ENCODE measurements at regions not wholly inside any gene's neighbourhood (a gene's known extent, or its start where the extent isn't known, plus 50 kb on each side); places are given as distances from the start of the nearest gene placed in this dataset.

- no peaks in the 10 kb centered on the region for H3K4me1 ChIP-seq (ENCODE audit: control insufficient read depth in 1 of 2, insufficient read depth in 2 of 2, low read length in 2 of 2)
- 89 to 90% methylated on average over 5 of the region's 5 CpGs for WGBS, 2 donors
- intact Hi-C loops (cut with DNase I), result no loop called here
These were observed 168.6 kb downstream of the FAT3 start for GRCh38 chr11:92393218-92393617.

GRCh38 chr11:92396133-92396532 lies 171.5 kb downstream of the FAT3 start:
- no peak for ATAC-seq (ENCODE audit: low FRiP score)
- H3K9me3 ChIP-seq (ENCODE audit: control insufficient read depth, low read length), result no peaks in the 10 kb centered on the region
- peaks cover 0 to 2% of the 10 kb centered on the region in 2 donors for H3K4me1 ChIP-seq (ENCODE audit: control insufficient read depth in 1 of 2, insufficient read depth in 2 of 2, low read length in 2 of 2)
- peaks cover 0 to 1% of the 10 kb centered on the region in 2 donors for H3K27me3 ChIP-seq (ENCODE audit: control insufficient read depth in 1 of 2, insufficient read depth in 2 of 2, low read length in 1 of 2)
- H3K4me3 ChIP-seq (ENCODE audit: low read length in 2 of 2), result no peak overlapping the region
- intact Hi-C loops (cut with DNase I), result no loop called here
- DNase-seq, result no peak
- H3K27ac ChIP-seq (ENCODE audit: low read depth in 1 of 2, low read length in 2 of 2), result no peak overlapping the region
- 93 to 97% methylated on average over 1 of the region's 1 CpG for WGBS, 2 donors
- no peaks in the 10 kb centered on the region for H3K36me3 ChIP-seq (ENCODE audit: control insufficient read depth in 1 of 2, insufficient read depth in 2 of 2, low read length in 1 of 2)

More at GRCh38 chr11:92393218-92393617, 168.6 kb downstream of the FAT3 start:
- peaks cover 0 to 1% of the 10 kb centered on the region in 2 donors for H3K27me3 ChIP-seq (ENCODE audit: control insufficient read depth in 1 of 2, insufficient read depth in 2 of 2, low read length in 1 of 2)
- no peaks in the 10 kb centered on the region for H3K36me3 ChIP-seq (ENCODE audit: control insufficient read depth in 1 of 2, insufficient read depth in 2 of 2, low read length in 1 of 2)
- H3K27ac ChIP-seq (ENCODE audit: low read depth in 1 of 2, low read length in 2 of 2), result no peak overlapping the region
- ATAC-seq (ENCODE audit: low FRiP score) (no peak), DNase-seq (no peak)
- H3K4me3 ChIP-seq (ENCODE audit: low read length in 2 of 2), result no peak overlapping the region
- H3K9me3 ChIP-seq (ENCODE audit: control insufficient read depth, low read length), result no peaks in the 10 kb centered on the region

- Histone ChIP-seq H3K4me3 (ENCODE audit: low read length in 2 of 2) (no peak overlapping the region), H3K9me3 (ENCODE audit: control insufficient read depth, low read length) (no peaks in the 10 kb centered on the region), H3K27ac (ENCODE audit: low read depth in 1 of 2, low read length in 2 of 2) (no peak overlapping the region), H3K27me3 (ENCODE audit: control insufficient read depth in 1 of 2, insufficient read depth in 2 of 2, low read length in 1 of 2) (peaks cover 0 to 1% of the 10 kb centered on the region in 2 donors), H3K36me3 (ENCODE audit: control insufficient read depth in 1 of 2, insufficient read depth in 2 of 2, low read length in 1 of 2) (no peaks in the 10 kb centered on the region), H3K4me1 (ENCODE audit: control insufficient read depth in 1 of 2, insufficient read depth in 2 of 2, low read length in 2 of 2) (peaks cover 0 to 2% of the 10 kb centered on the region in 2 donors)
- WGBS, 2 donors, result 93 to 94% methylated on average over 9 of the region's 9 CpGs
- ATAC-seq (ENCODE audit: low FRiP score) (no peak), DNase-seq (no peak)
- intact Hi-C loops (cut with DNase I), result no loop called here
These were observed 172.7 kb downstream of the FAT3 start for GRCh38 chr11:92397221-92397755.

GRCh38 chr11:92399705-92400104 lies 175.1 kb downstream of the FAT3 start:
- WGBS, 2 donors, result 79 to 85% methylated on average over 3 of the region's 3 CpGs
- Histone ChIP-seq H3K4me3 (ENCODE audit: low read length in 2 of 2) (no peak overlapping the region), H3K27ac (ENCODE audit: low read depth in 1 of 2, low read length in 2 of 2) (no peak overlapping the region), H3K36me3 (ENCODE audit: control insufficient read depth in 1 of 2, insufficient read depth in 2 of 2, low read length in 1 of 2) (no peaks in the 10 kb centered on the region), H3K4me1 (ENCODE audit: control insufficient read depth in 1 of 2, insufficient read depth in 2 of 2, low read length in 2 of 2) (peaks cover 0 to 2% of the 10 kb centered on the region in 2 donors), H3K27me3 (ENCODE audit: control insufficient read depth in 1 of 2, insufficient read depth in 2 of 2, low read length in 1 of 2) (peaks cover 0 to 1% of the 10 kb centered on the region in 2 donors), H3K9me3 (ENCODE audit: control insufficient read depth, low read length) (no peaks in the 10 kb centered on the region)
- intact Hi-C loops (cut with DNase I), result no loop called here
- ATAC-seq (ENCODE audit: low FRiP score) (no peak), DNase-seq (no peak)

- Histone ChIP-seq H3K36me3 (ENCODE audit: control insufficient read depth in 1 of 2, insufficient read depth in 2 of 2, low read length in 1 of 2) (no peaks in the 10 kb centered on the region), H3K27me3 (ENCODE audit: control insufficient read depth in 1 of 2, insufficient read depth in 2 of 2, low read length in 1 of 2) (peaks cover 0 to 1% of the 10 kb centered on the region in 2 donors), H3K27ac (ENCODE audit: low read depth in 1 of 2, low read length in 2 of 2) (no peak overlapping the region), H3K4me1 (ENCODE audit: control insufficient read depth in 1 of 2, insufficient read depth in 2 of 2, low read length in 2 of 2) (peaks cover 0 to 2% of the 10 kb centered on the region in 2 donors), H3K9me3 (ENCODE audit: control insufficient read depth, low read length) (no peaks in the 10 kb centered on the region), H3K4me3 (ENCODE audit: low read length in 2 of 2) (no peak overlapping the region)
- intact Hi-C loops (cut with DNase I), result no loop called here
- ATAC-seq (ENCODE audit: low FRiP score) (no peak), DNase-seq (no peak)
These were observed 176.9 kb downstream of the FAT3 start for GRCh38 chr11:92401520-92401919.

DNA sequence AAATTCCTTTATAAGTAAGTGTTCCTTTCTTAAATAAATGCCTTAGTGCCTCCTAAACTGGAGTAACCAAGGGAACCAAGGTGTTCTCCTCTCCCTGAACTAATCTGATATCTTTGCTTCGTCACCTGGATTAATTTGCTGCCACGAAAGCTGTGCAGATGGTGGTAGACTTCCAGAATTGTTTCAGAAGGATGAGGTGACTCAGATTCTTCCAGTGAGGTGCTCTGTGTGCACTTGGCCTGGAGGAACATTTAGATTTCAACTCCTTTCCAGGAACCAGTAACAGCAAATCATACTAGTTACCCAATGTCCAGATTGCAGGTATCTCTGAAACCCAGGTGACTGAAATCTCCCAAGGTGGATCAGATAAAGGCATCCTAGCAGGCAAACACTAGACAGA lies 181.9 kb downstream of the FAT3 start:
- no peak overlapping the region for H3K27ac ChIP-seq (ENCODE audit: low read depth in 1 of 2, low read length in 2 of 2)
- no peak overlapping the region for H3K4me3 ChIP-seq (ENCODE audit: low read length in 2 of 2)
- H3K4me1 ChIP-seq (ENCODE audit: control insufficient read depth in 1 of 2, insufficient read depth in 2 of 2, low read length in 2 of 2), result no peaks in the 10 kb centered on the region
- H3K9me3 ChIP-seq (ENCODE audit: control insufficient read depth, low read length), result no peaks in the 10 kb centered on the region
- WGBS, 2 donors, result 54 to 60% methylated on average over 2 of the region's 2 CpGs
- intact Hi-C loops (cut with DNase I), result no loop called here
- H3K36me3 ChIP-seq (ENCODE audit: control insufficient read depth in 1 of 2, insufficient read depth in 2 of 2, low read length in 1 of 2), result no peaks in the 10 kb centered on the region
- ATAC-seq (ENCODE audit: low FRiP score) (no peak), DNase-seq (no peak)
- no peaks in the 10 kb centered on the region for H3K27me3 ChIP-seq (ENCODE audit: control insufficient read depth in 1 of 2, insufficient read depth in 2 of 2, low read length in 1 of 2)

GRCh38 chr11:92409355-92409754 lies 184.7 kb downstream of the FAT3 start:
- no peaks in the 10 kb centered on the region for H3K4me1 ChIP-seq (ENCODE audit: control insufficient read depth in 1 of 2, insufficient read depth in 2 of 2, low read length in 2 of 2)
- DNase-seq (no peak), ATAC-seq (ENCODE audit: low FRiP score) (no peak)
- H3K27me3 ChIP-seq (ENCODE audit: control insufficient read depth in 1 of 2, insufficient read depth in 2 of 2, low read length in 1 of 2), result no peaks in the 10 kb centered on the region
- no peak overlapping the region for H3K4me3 ChIP-seq (ENCODE audit: low read length in 2 of 2)
- intact Hi-C loops (cut with DNase I), result no loop called here
- no peak overlapping the region for H3K27ac ChIP-seq (ENCODE audit: low read depth in 1 of 2, low read length in 2 of 2)
- H3K36me3 ChIP-seq (ENCODE audit: control insufficient read depth in 1 of 2, insufficient read depth in 2 of 2, low read length in 1 of 2), result no peaks in the 10 kb centered on the region
- 79 to 92% methylated on average over 3 of the region's 3 CpGs for WGBS, 2 donors
- no peaks in the 10 kb centered on the region for H3K9me3 ChIP-seq (ENCODE audit: control insufficient read depth, low read length)

DNA sequence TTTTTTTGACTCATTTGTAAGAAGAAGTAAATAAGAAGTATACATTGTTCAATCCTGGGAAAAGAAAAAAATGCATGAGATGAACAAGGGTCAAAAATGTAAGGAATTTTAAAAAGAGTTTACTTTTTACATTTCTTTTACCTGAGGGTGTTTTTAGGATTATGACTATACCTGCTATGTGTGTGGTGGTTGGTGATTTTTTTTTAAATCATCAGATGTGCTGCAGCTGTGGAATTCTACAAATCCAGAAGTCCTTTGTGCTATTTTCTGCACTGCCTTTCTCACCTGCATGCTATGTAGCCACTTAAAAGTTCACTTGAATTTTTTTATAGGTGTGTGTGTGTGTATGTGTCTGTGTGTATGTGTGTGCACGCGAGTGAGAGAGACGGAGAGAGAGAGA lies 185.3 kb downstream of the FAT3 start:
- H3K27ac ChIP-seq (ENCODE audit: low read depth in 1 of 2, low read length in 2 of 2), result no peak overlapping the region
- 93 to 95% methylated on average over 3 of the region's 3 CpGs for WGBS, 2 donors
- no peaks in the 10 kb centered on the region for H3K27me3 ChIP-seq (ENCODE audit: control insufficient read depth in 1 of 2, insufficient read depth in 2 of 2, low read length in 1 of 2)
- H3K9me3 ChIP-seq (ENCODE audit: control insufficient read depth, low read length), result no peaks in the 10 kb centered on the region
- H3K4me1 ChIP-seq (ENCODE audit: control insufficient read depth in 1 of 2, insufficient read depth in 2 of 2, low read length in 2 of 2), result no peaks in the 10 kb centered on the region
- intact Hi-C loops (cut with DNase I), result loop anchor here in 1 of 2 donors (10.0 kb wide), 1 partner anchor 185 kb away; the partner anchor contains the start of gene FAT3
- ATAC-seq (ENCODE audit: low FRiP score) (no peak), DNase-seq (no peak)
- no peaks in the 10 kb centered on the region for H3K36me3 ChIP-seq (ENCODE audit: control insufficient read depth in 1 of 2, insufficient read depth in 2 of 2, low read length in 1 of 2)
- no peak overlapping the region for H3K4me3 ChIP-seq (ENCODE audit: low read length in 2 of 2)

DNA sequence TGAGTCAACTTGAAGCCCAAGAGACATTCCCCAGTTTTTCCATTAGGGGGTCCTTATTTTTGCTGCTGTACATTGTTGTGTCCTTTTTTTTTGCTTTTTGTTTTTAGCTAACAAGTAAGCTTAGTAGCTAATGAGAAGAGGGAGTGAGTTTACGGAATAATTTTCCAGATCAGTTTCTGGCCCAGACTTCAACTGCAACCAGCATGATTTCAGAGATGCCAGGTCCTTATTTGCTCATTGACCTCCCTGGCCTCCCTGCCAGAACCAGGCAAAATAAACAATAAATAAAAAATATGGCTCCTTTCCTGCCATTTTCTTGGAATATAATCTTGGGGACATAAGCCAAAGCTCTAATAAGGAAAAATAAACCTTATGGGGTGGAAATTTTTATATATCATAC lies 185.9 kb downstream of the FAT3 start:
- ATAC-seq (ENCODE audit: low FRiP score) (no peak), DNase-seq (no peak)
- H3K4me3 ChIP-seq (ENCODE audit: low read length in 2 of 2), result no peak overlapping the region
- no peaks in the 10 kb centered on the region for H3K27me3 ChIP-seq (ENCODE audit: control insufficient read depth in 1 of 2, insufficient read depth in 2 of 2, low read length in 1 of 2)
- peaks cover 0 to 5% of the 10 kb centered on the region in 2 donors for H3K4me1 ChIP-seq (ENCODE audit: control insufficient read depth in 1 of 2, insufficient read depth in 2 of 2, low read length in 2 of 2)
- H3K9me3 ChIP-seq (ENCODE audit: control insufficient read depth, low read length), result no peaks in the 10 kb centered on the region
- WGBS, 2 donors, result 4 to 25% methylated on average over 1 of the region's 1 CpG
- H3K27ac ChIP-seq (ENCODE audit: low read depth in 1 of 2, low read length in 2 of 2), result no peak overlapping the region
- intact Hi-C loops (cut with DNase I), result loop anchor here in 1 of 2 donors (10.0 kb wide), 1 partner anchor 186 kb away; the partner anchor contains the start of gene FAT3
- no peaks in the 10 kb centered on the region for H3K36me3 ChIP-seq (ENCODE audit: control insufficient read depth in 1 of 2, insufficient read depth in 2 of 2, low read length in 1 of 2)
